ENCODE measurements at regions not wholly inside any gene's neighbourhood (a gene's known extent, or its start where the extent isn't known, plus 50 kb on each side); places are given as distances from the start of the nearest gene placed in this dataset.

DNA sequence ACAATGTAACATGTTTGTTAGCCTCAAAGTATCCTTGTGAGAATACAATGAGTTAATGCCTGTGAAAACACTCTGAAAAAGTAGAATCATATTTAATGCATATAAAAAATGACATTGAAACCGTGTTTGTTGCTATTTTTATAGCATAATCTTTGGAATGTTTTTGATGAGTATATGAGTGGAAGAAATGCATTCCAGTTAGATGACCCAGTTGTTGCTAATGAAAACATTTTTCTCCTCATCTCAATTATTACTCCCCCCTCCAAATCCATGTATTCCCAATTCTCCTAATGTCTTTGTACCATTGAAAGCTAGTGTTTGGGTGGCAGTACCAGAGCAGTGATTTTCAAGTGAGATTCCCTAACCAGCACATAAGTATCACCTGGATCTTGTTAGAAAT is 67.1 kb upstream of the DSEL start:
- Histone ChIP-seq H3K27me3 (ENCODE audit: control insufficient read depth, insufficient read depth, low read length) (no peaks in the 10 kb centered on the region), H3K27ac (ENCODE audit: low read depth, low read length) (no peak overlapping the region), H3K4me3 (ENCODE audit: low read length) (no peak overlapping the region), H3K36me3 (ENCODE audit: control insufficient read depth, insufficient read depth, low read length) (no peaks in the 10 kb centered on the region), H3K4me1 (ENCODE audit: control insufficient read depth, insufficient read depth, low read length) (no peaks in the 10 kb centered on the region), H3K9ac (ENCODE audit: low read length) (no peak overlapping the region)

- H3K4me3 ChIP-seq (ENCODE audit: low read length): no peak overlapping the region
- no peak overlapping the region for H3K27ac ChIP-seq (ENCODE audit: low read depth, low read length)
- H3K36me3 ChIP-seq (ENCODE audit: control insufficient read depth, insufficient read depth, low read length): no peaks in the 10 kb centered on the region
- no peaks in the 10 kb centered on the region for H3K4me1 ChIP-seq (ENCODE audit: control insufficient read depth, insufficient read depth, low read length)
- no peaks in the 10 kb centered on the region for H3K27me3 ChIP-seq (ENCODE audit: control insufficient read depth, insufficient read depth, low read length)
- H3K9ac ChIP-seq (ENCODE audit: low read length): no peak overlapping the region
Observed at GRCh38 chr18:67582488-67582887, 66.0 kb upstream of the DSEL start.

- H3K9ac ChIP-seq (ENCODE audit: low read length): no peak overlapping the region
- H3K27me3 ChIP-seq (ENCODE audit: control insufficient read depth, insufficient read depth, low read length): no peaks in the 10 kb centered on the region
- H3K27ac ChIP-seq (ENCODE audit: low read depth, low read length): no peak overlapping the region
- no peak overlapping the region for H3K4me3 ChIP-seq (ENCODE audit: low read length)
- no peaks in the 10 kb centered on the region for H3K36me3 ChIP-seq (ENCODE audit: control insufficient read depth, insufficient read depth, low read length)
- H3K4me1 ChIP-seq (ENCODE audit: control insufficient read depth, insufficient read depth, low read length): no peaks in the 10 kb centered on the region
Observed at GRCh38 chr18:67581178-67581577, 64.7 kb upstream of the DSEL start.

DNA sequence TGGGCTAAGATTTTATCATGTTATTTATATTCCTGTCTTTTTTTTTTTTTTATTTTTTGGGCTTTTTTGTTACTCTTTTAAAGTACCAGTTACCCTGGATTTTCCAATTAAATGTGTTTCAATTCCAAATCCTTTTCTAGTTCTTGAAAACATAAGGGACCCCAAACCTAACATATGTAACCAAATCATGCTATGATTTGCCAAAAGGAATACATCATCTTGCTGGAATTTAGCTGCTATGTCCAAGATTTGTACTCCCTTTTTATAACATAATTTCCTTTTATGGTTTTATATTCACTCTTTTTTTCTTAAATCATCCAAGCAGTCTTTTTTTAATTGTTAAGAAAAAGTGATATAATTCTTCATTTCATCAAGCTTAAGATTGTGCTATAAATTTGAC is 60.9 kb upstream of the DSEL start:
- no peak overlapping the region for H3K27ac ChIP-seq (ENCODE audit: low read depth, low read length)
- no peaks in the 10 kb centered on the region for H3K27me3 ChIP-seq (ENCODE audit: control insufficient read depth, insufficient read depth, low read length)
- H3K36me3 ChIP-seq (ENCODE audit: control insufficient read depth, insufficient read depth, low read length): no peaks in the 10 kb centered on the region
- no peaks in the 10 kb centered on the region for H3K4me1 ChIP-seq (ENCODE audit: control insufficient read depth, insufficient read depth, low read length)
- H3K9ac ChIP-seq (ENCODE audit: low read length): no peak overlapping the region
- H3K4me3 ChIP-seq (ENCODE audit: low read length): no peak overlapping the region

- Histone ChIP-seq H3K27me3 (ENCODE audit: control insufficient read depth, insufficient read depth, low read length) (no peaks in the 10 kb centered on the region), H3K27ac (ENCODE audit: low read depth, low read length) (no peak overlapping the region), H3K9ac (ENCODE audit: low read length) (no peak overlapping the region), H3K4me3 (ENCODE audit: low read length) (no peak overlapping the region), H3K4me1 (ENCODE audit: control insufficient read depth, insufficient read depth, low read length) (no peaks in the 10 kb centered on the region), H3K36me3 (ENCODE audit: control insufficient read depth, insufficient read depth, low read length) (no peaks in the 10 kb centered on the region)
Observed at GRCh38 chr18:67574749-67575148, 58.2 kb upstream of the DSEL start.

GRCh38 chr18:67568166-67568565 is 51.6 kb upstream of the DSEL start:
- no peak overlapping the region for H3K4me3 ChIP-seq (ENCODE audit: low read length)
- H3K36me3 ChIP-seq (ENCODE audit: control insufficient read depth, insufficient read depth, low read length): no peaks in the 10 kb centered on the region
- H3K9ac ChIP-seq (ENCODE audit: low read length): no peak overlapping the region
- H3K27ac ChIP-seq (ENCODE audit: low read depth, low read length): no peak overlapping the region
- no peaks in the 10 kb centered on the region for H3K4me1 ChIP-seq (ENCODE audit: control insufficient read depth, insufficient read depth, low read length)
- H3K27me3 ChIP-seq (ENCODE audit: control insufficient read depth, insufficient read depth, low read length): no peaks in the 10 kb centered on the region
